Body of pancreas (tissue), 4 donors: ENCODE measurements at regions not wholly inside any gene's neighbourhood (a gene's known extent, or its start where the extent isn't known, plus 50 kb on each side); places are given as distances from the start of the nearest gene placed in this dataset.

ENCODE experiments used
- POLR2A ChIP-seq, 3 donors: fragments of 450-650 bp; IDR thresholded peaks; one replicate each; pipeline ENCODE4 v1.6.1; 2016; ENCODE audit warnings: antibody characterized with exemption in 3 of 3, mild to moderate bottlenecking in 2 of 3
- TF ChIP-seq, protein P1 (sequence below), 7 experiments: fragments of 450-650 bp in 4 of 7; fragments of 200-600 bp in 3 of 7; sonication (generic) in 3 of 7; IDR thresholded peaks; one replicate each; pipeline ENCODE4 v1.5.1; 2016 to 2019; ENCODE audit warnings: antibody characterized with exemption in 7 of 7

DNA sequence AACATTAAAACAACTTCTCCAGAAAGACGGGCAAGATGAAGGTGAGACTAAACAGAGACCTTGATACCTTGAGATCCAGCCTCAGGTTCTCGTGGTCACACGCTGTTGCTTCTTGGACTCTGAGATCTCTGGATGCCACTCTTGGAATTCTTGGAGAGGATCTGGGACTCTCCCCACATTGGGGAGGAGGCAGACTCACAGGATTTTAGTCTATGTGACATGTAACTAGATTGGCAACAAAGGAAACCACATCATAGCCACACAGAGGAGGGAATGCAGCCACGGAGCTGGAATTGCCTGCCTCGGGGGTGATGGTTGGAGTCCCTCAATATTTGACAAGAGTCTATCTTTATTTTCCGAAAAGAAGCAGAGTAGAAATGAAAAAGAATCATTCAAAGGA is 78.8 kb upstream of the IGFBP5 start:
- no peak for TF ChIP-seq POLR2A (IDR thresholded peaks at IDR 0.05)
- TF ChIP-seq, protein P1, sequence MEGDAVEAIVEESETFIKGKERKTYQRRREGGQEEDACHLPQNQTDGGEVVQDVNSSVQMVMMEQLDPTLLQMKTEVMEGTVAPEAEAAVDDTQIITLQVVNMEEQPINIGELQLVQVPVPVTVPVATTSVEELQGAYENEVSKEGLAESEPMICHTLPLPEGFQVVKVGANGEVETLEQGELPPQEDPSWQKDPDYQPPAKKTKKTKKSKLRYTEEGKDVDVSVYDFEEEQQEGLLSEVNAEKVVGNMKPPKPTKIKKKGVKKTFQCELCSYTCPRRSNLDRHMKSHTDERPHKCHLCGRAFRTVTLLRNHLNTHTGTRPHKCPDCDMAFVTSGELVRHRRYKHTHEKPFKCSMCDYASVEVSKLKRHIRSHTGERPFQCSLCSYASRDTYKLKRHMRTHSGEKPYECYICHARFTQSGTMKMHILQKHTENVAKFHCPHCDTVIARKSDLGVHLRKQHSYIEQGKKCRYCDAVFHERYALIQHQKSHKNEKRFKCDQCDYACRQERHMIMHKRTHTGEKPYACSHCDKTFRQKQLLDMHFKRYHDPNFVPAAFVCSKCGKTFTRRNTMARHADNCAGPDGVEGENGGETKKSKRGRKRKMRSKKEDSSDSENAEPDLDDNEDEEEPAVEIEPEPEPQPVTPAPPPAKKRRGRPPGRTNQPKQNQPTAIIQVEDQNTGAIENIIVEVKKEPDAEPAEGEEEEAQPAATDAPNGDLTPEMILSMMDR (IDR thresholded peaks at IDR 0.05): no peak
